ENCODE measurements at regions not wholly inside any gene's neighbourhood (a gene's known extent, or its start where the extent isn't known, plus 50 kb on each side); places are given as distances from the start of the nearest gene placed in this dataset.

DNA sequence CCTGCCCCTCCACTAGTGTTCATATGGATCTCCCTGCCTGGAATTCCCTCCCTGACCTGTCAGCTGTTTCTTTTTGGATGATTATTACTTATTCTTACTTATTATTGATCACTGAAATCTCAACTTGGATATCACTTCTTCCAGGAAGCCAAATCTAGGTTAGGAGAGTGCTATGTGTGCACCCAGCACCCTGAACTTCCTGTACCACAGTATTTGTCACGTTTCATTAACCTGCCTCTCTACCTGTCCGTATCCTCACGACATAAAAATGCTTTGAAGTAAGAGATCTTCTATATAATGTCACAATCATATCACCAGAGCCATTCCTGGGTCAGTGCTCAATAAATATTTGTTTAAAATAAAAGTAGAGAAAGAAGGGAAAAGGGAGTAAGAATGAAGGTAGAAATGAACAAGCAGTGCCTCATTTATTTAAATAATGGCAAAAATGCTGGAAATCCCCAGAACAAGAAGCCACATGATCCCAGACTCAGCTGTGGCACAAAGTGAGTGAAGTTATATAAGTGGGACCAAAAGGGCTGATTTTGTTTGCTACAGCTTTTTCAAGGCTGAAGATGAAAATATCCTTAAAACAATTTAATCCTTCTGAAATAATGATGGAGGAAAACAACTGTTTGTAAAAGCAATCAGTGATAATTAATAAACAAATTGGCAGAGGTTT is 88.0 kb upstream of the MANEA start:
- Histone ChIP-seq H3K4me1 (ENCODE audit: control insufficient read depth, insufficient read depth, low read length) (peaks cover 3% of the 10 kb centered on the region; the same call in 1 of the 2 replicates), H3K36me3 (ENCODE audit: control insufficient read depth, insufficient read depth, low read length) (no peaks in the 10 kb centered on the region), H3K9me3 (ENCODE audit: control insufficient read depth, insufficient read depth, low read depth, low read length) (no peaks in the 10 kb centered on the region), H3K27me3 (ENCODE audit: control insufficient read depth, insufficient read depth, low read length) (no peaks in the 10 kb centered on the region), H3K27ac (ENCODE audit: low read depth, low read length) (no peak overlapping the region), H3K9ac (ENCODE audit: low read length) (no peak overlapping the region), H3K4me3 (ENCODE audit: low read depth, low read length) (no peak overlapping the region)

DNA sequence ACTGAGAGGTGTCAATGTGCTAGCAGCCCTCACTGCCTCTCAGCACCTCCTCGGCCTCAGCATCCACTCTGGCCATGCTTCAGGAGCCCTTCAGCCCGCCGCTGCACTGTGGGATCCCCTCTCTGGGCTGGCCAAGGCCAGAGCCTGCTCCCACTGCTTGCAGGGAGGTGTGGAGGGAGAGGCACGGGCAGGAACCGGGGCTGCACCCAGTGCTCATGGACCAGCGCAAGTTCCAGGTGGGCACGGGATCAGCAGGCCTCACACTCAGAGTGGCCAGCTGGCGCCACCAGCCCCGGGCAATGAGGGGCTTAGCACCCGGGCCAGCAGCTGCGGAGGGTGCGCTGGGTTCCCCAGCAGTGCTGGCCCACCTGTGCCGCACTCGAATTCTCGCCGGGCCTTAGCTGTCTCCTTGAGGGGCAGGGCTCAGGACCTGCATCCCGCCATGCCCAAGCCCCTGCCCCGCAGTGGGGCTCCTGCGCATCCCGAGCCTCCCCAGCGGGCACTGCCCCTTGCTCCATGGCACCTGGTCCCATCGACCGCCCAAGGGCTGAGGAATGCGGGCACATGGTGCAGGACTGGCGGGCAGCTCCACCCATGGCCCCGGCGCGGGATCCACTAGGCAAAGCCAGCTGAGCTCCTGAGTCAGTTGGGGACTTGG is 80.4 kb upstream of the MANEA start:
- Histone ChIP-seq H3K9ac (ENCODE audit: low read length) (no peak overlapping the region), H3K4me3 (ENCODE audit: low read depth, low read length) (no peak overlapping the region), H3K27me3 (ENCODE audit: control insufficient read depth, insufficient read depth, low read length) (no peaks in the 10 kb centered on the region), H3K4me1 (ENCODE audit: control insufficient read depth, insufficient read depth, low read length) (peaks cover 3% of the 10 kb centered on the region; the same call in 1 of the 2 replicates), H3K9me3 (ENCODE audit: control insufficient read depth, insufficient read depth, low read depth, low read length) (peaks cover 14% of the 10 kb centered on the region), H3K27ac (ENCODE audit: low read depth, low read length) (no peak overlapping the region), H3K36me3 (ENCODE audit: control insufficient read depth, insufficient read depth, low read length) (no peaks in the 10 kb centered on the region)

DNA sequence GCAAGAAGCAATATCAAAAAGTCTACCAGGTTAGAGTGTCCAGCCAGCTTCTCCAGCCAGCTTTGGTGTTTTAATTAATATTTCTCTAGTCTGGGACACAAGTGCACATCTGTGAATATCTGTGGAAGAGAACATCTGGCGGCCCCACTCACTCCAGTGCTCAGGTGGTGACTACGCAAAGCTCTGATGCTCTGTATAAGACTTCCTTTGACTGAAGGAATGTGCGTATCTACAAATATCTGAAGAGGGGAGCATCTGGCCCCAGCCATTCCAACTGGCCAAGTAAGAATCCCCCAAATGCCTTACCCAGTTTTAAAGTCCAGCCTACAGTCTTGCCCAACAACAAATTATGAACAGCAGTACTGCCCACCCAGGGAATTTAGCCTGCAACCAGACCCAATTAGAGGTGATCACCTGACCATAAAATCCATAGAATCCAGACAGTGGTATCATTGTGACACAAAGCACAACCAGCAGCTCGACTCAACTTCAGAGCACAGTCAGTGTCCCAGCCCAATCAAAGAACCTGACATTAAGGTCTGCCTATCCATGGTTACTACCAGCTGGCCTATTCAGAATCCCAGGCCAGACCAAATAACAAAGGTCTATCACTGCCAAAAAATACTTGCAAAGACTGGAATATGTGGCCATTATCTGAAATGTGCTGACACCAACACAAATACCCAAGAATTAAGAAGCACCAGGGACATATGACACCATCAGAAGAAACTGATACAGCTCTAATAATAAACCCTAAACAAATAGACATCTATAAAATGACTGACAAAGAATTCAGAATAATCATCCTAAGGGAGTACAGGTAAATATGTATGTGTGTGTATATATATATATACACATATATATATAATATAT is 76.1 kb upstream of the MANEA start:
- no peaks in the 10 kb centered on the region for H3K36me3 ChIP-seq (ENCODE audit: control insufficient read depth, insufficient read depth, low read length)
- no peak overlapping the region for H3K9ac ChIP-seq (ENCODE audit: low read length)
- H3K27me3 ChIP-seq (ENCODE audit: control insufficient read depth, insufficient read depth, low read length) = no peaks in the 10 kb centered on the region
- no peaks in the 10 kb centered on the region for H3K4me1 ChIP-seq (ENCODE audit: control insufficient read depth, insufficient read depth, low read length)
- H3K27ac ChIP-seq (ENCODE audit: low read depth, low read length) = no peak overlapping the region
- H3K4me3 ChIP-seq (ENCODE audit: low read depth, low read length) = no peak overlapping the region
- peaks cover 17% of the 10 kb centered on the region for H3K9me3 ChIP-seq (ENCODE audit: control insufficient read depth, insufficient read depth, low read depth, low read length)

DNA sequence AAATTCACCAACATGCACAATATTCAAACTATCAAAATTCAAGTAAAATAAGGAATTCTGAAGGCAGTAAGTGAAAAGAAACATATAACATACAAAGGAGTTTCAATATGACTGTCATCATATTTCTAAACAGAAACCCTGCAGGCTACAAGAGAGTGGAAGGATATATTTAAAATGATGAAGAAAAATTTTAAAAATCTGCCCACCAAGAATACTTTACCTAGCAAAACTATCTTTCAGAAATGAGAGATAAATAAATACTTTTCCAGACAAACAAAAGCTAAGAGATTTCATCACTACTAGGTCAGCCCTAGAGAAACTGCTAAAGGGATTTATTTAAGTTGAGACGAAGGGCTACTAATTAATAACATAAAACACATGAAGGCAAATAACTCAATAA is 73.8 kb upstream of the MANEA start:
- peaks cover 3% of the 10 kb centered on the region; the same call in 1 of the 2 replicates for H3K9me3 ChIP-seq (ENCODE audit: control insufficient read depth, insufficient read depth, low read depth, low read length)
- no peaks in the 10 kb centered on the region for H3K36me3 ChIP-seq (ENCODE audit: control insufficient read depth, insufficient read depth, low read length)
- H3K4me1 ChIP-seq (ENCODE audit: control insufficient read depth, insufficient read depth, low read length) = no peaks in the 10 kb centered on the region
- H3K4me3 ChIP-seq (ENCODE audit: low read depth, low read length) = no peak overlapping the region
- no peak overlapping the region for H3K27ac ChIP-seq (ENCODE audit: low read depth, low read length)
- H3K27me3 ChIP-seq (ENCODE audit: control insufficient read depth, insufficient read depth, low read length) = no peaks in the 10 kb centered on the region
- no peak overlapping the region for H3K9ac ChIP-seq (ENCODE audit: low read length)

DNA sequence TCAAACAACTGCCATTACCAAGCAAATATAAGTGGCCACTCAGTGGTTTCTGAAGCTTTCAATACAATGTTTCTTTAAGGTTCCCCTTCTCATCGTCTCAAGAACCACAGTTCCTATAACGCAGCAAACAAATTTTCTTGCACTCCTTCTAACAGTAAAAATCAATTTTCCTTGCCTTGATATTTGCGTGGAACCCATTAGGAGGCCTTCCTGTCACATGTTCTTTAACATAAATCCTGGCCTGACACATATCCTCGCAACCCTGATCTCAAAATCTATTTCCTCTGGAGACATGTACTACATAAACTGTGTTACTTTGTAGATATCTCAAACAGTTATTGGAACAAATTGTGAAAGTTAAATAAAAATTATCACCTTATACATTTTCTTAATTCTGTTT is 65.9 kb upstream of the MANEA start:
- Histone ChIP-seq H3K4me1 (ENCODE audit: control insufficient read depth, insufficient read depth, low read length) (peaks cover 20% of the 10 kb centered on the region), H3K4me3 (ENCODE audit: low read depth, low read length) (no peak overlapping the region)

DNA sequence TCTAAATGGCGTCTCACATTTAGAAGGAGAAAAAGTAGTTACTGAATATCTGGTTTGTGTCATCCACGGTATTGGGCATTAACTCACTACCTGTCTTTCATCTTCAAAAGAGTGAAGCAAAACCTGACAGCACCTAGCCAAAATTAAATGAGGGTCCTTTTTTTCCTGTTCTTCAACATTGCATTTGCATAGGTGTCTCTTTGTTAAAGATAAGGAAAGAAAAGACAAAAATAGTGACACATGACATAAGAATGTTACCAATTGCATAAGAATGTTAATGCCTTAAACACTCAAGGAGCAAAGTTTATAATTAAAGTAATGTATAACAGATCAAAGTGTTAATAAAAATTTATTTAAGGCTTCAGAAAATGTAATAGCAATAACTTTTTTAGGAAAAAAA is 61.4 kb upstream of the MANEA start:
- H3K4me3 ChIP-seq (ENCODE audit: low read depth, low read length) = no peak overlapping the region
- H3K36me3 ChIP-seq (ENCODE audit: control insufficient read depth, insufficient read depth, low read length) = no peaks in the 10 kb centered on the region
- no peak overlapping the region for H3K9ac ChIP-seq (ENCODE audit: low read length)
- H3K9me3 ChIP-seq (ENCODE audit: control insufficient read depth, insufficient read depth, low read depth, low read length) = no peaks in the 10 kb centered on the region
- H3K27me3 ChIP-seq (ENCODE audit: control insufficient read depth, insufficient read depth, low read length) = no peaks in the 10 kb centered on the region
- peaks cover 29% of the 10 kb centered on the region for H3K4me1 ChIP-seq (ENCODE audit: control insufficient read depth, insufficient read depth, low read length)
- peak overlapping the region; percentile 80 for H3K27ac ChIP-seq (ENCODE audit: low read depth, low read length)

More for the DNA sequence above, 65.9 kb upstream of the MANEA start:
- H3K27me3 ChIP-seq (ENCODE audit: control insufficient read depth, insufficient read depth, low read length) = no peaks in the 10 kb centered on the region
- no peak overlapping the region for H3K9ac ChIP-seq (ENCODE audit: low read length)
- no peaks in the 10 kb centered on the region for H3K9me3 ChIP-seq (ENCODE audit: control insufficient read depth, insufficient read depth, low read depth, low read length)
- no peaks in the 10 kb centered on the region for H3K36me3 ChIP-seq (ENCODE audit: control insufficient read depth, insufficient read depth, low read length)
- H3K27ac ChIP-seq (ENCODE audit: low read depth, low read length) = no peak overlapping the region

DNA sequence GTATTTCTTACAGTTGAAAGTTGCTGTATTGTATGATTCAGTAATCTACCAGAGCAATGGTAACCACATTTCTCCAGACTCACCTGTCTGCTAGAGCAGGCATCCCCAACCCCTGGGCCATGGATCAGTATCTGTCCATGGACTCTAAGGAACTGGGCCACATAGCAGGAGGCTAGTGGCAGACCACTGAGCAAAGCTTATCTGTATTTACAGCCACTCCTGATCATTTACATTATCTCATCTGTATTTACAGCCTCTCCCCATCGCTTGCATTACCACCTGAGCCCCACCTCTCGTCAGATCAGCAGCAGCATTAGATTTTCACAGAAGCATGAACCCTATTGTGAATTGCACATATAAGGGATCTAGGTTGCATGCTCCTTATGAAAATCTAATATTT is 60.3 kb upstream of the MANEA start:
- Histone ChIP-seq H3K9ac (ENCODE audit: low read length) (peak overlapping the region; percentile 22), H3K4me1 (ENCODE audit: control insufficient read depth, insufficient read depth, low read length) (peaks cover 33% of the 10 kb centered on the region), H3K27ac (ENCODE audit: low read depth, low read length) (0 out of 2 replicates have a peak overlapping the region, but pooled peaks have one; percentile 80), H3K4me3 (ENCODE audit: low read depth, low read length) (no peak overlapping the region), H3K36me3 (ENCODE audit: control insufficient read depth, insufficient read depth, low read length) (no peaks in the 10 kb centered on the region), H3K27me3 (ENCODE audit: control insufficient read depth, insufficient read depth, low read length) (no peaks in the 10 kb centered on the region), H3K9me3 (ENCODE audit: control insufficient read depth, insufficient read depth, low read depth, low read length) (no peaks in the 10 kb centered on the region)

DNA sequence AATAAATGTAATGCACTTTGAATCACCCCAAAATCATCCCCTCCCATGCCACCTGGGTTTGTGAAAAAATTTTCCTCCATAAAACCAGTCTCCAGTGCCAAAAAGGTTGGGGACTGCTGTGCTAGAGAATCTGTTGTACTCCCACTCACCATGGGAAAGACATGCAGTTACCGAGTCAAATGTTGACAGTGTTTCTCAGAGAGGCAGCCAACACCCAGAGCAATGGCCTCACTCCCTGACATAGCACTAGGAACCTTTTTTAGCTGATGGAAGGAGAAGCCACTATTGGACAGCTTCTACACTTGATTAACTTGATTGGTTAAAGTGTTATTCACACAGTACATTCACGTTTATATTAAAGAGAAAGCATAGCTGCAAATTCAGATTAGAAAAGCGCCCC is 59.8 kb upstream of the MANEA start:
- Histone ChIP-seq H3K4me1 (ENCODE audit: control insufficient read depth, insufficient read depth, low read length) (peaks cover 35% of the 10 kb centered on the region), H3K4me3 (ENCODE audit: low read depth, low read length) (no peak overlapping the region), H3K27me3 (ENCODE audit: control insufficient read depth, insufficient read depth, low read length) (no peaks in the 10 kb centered on the region), H3K9me3 (ENCODE audit: control insufficient read depth, insufficient read depth, low read depth, low read length) (no peaks in the 10 kb centered on the region), H3K9ac (ENCODE audit: low read length) (no peak overlapping the region), H3K27ac (ENCODE audit: low read depth, low read length) (no peak overlapping the region), H3K36me3 (ENCODE audit: control insufficient read depth, insufficient read depth, low read length) (no peaks in the 10 kb centered on the region)

DNA sequence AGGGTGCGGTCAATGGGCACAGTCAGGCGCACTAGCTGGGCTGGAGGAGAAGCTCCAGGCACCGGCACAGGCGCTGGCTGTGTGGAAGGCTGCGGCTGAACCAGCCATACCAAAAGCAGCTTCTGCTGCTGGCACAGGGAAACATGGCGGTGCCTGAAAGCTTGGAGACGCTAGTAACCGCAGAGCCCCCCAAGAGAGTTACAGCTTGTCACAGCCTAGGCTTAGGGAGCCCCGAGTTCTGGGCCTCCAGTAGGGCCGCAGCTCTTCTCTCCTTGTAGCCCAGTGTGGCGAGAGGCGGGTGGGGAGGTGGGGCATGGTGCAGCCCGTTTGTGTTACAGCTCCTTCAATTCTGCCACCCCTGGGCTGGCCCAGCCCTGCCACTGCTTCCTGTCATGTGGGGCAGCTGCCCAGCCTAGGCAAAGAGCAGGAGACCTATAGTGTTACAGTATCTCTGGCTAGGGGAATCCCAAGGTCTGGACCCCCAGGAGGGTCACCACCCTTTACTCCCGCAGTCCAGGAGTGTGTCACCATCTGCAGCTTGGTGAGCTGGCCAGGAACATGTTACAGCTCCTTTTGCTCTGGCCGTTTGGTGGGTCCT is 58.6 kb upstream of the MANEA start:
- Histone ChIP-seq H3K4me3 (ENCODE audit: low read depth, low read length) (no peak overlapping the region), H3K36me3 (ENCODE audit: control insufficient read depth, insufficient read depth, low read length) (no peaks in the 10 kb centered on the region), H3K27me3 (ENCODE audit: control insufficient read depth, insufficient read depth, low read length) (no peaks in the 10 kb centered on the region), H3K4me1 (ENCODE audit: control insufficient read depth, insufficient read depth, low read length) (peaks cover 39% of the 10 kb centered on the region), H3K27ac (ENCODE audit: low read depth, low read length) (no peak overlapping the region), H3K9ac (ENCODE audit: low read length) (no peak overlapping the region), H3K9me3 (ENCODE audit: control insufficient read depth, insufficient read depth, low read depth, low read length) (no peaks in the 10 kb centered on the region)

DNA sequence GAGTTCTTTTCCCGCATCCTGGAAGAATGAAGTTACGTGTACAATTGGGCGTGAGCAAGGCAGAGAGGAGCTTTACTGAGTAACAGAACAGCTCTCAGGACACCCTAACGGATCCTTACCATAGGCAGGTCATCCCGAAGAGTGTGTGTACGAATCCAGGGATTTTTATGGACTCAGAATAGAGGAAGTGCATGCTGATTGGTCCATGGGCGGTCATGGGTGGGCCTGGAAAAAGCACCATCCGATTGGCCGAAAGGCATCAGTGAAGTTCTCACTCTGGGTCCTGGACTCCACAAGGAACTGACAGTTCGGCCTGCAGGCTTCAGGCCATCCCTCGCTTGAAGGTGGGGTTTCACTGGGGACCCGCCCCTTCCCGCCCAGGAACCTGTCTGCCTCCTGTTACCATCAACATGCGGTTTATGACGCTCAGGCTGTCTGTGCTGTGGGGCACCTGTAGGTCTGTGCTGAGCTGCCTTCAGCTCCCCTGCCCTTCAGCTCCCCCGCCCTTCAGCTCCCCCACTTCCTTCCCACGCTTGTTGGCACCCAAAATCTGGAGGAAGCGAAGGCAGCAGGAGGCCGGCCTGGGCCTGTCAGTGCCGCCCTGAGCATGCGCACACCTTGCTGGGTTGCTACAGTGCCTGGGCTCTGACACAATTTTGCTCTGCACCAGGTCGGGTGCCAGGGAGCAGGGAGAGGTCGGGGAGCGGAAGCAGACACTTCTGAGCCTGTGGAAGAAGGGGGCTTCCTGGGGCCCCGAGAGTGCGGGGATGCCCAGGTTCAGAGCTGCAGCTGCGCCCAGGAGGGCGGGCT is 57.9 kb upstream of the MANEA start:
- Histone ChIP-seq H3K9me3 (ENCODE audit: control insufficient read depth, insufficient read depth, low read depth, low read length) (0 out of 2 replicates have a peak, but pooled peaks cover under 1% of the 10 kb centered on the region), H3K4me3 (ENCODE audit: low read depth, low read length) (no peak overlapping the region), H3K9ac (ENCODE audit: low read length) (no peak overlapping the region), H3K36me3 (ENCODE audit: control insufficient read depth, insufficient read depth, low read length) (no peaks in the 10 kb centered on the region), H3K27ac (ENCODE audit: low read depth, low read length) (no peak overlapping the region), H3K27me3 (ENCODE audit: control insufficient read depth, insufficient read depth, low read length) (no peaks in the 10 kb centered on the region), H3K4me1 (ENCODE audit: control insufficient read depth, insufficient read depth, low read length) (peaks cover 39% of the 10 kb centered on the region)
